GM21360 (cell line): ENCODE measurements at regions not wholly inside any gene's neighbourhood (a gene's known extent, or its start where the extent isn't known, plus 50 kb on each side); places are given as distances from the start of the nearest gene placed in this dataset.

ENCODE experiments used
- ATAC-seq: cut with Tn5 transposase; IDR thresholded peaks from one replicate; pipeline ENCODE4 v1.9.1; 2021; ENCODE audit warnings: mild to moderate bottlenecking, moderate library complexity; ENCODE audit not compliant: unreplicated experiment

GRCh38 chr2:150789376-150789905 is 302.0 kb upstream of the RND3 start:
- no peak for ATAC-seq

- ATAC-seq = no peak
Measured at GRCh38 chr2:150788426-150789140, 301.1 kb upstream of the RND3 start.

GRCh38 chr2:150787353-150788093 is 300.1 kb upstream of the RND3 start:
- ATAC-seq = no peak

- no peak for ATAC-seq
Measured at GRCh38 chr2:150784389-150784788, 296.9 kb upstream of the RND3 start.

- ATAC-seq = no peak
Measured at GRCh38 chr2:150783896-150784295, 296.4 kb upstream of the RND3 start.

GRCh38 chr2:150783015-150783414 is 295.5 kb upstream of the RND3 start:
- ATAC-seq = no peak

- no peak for ATAC-seq
Measured at GRCh38 chr2:150782613-150783012, 295.1 kb upstream of the RND3 start.

GRCh38 chr2:150781142-150781541 is 293.7 kb upstream of the RND3 start:
- no peak for ATAC-seq

- no peak for ATAC-seq
Measured at GRCh38 chr2:150778828-150779227, 291.4 kb upstream of the RND3 start.

- no peak for ATAC-seq
Measured at GRCh38 chr2:150769421-150769820, 282.0 kb upstream of the RND3 start.

GRCh38 chr2:150767991-150768746 is 280.7 kb upstream of the RND3 start:
- ATAC-seq = no peak

- ATAC-seq = no peak
Measured at GRCh38 chr2:150762571-150762970, 275.1 kb upstream of the RND3 start.

GRCh38 chr2:150759531-150759930 is 272.1 kb upstream of the RND3 start:
- no peak for ATAC-seq

- no peak for ATAC-seq
Measured at GRCh38 chr2:150759106-150759505, 271.6 kb upstream of the RND3 start.

- no peak for ATAC-seq
Measured at GRCh38 chr2:150752229-150752628, 264.8 kb upstream of the RND3 start.

GRCh38 chr2:150750720-150751119 is 263.3 kb upstream of the RND3 start:
- no peak for ATAC-seq

- no peak for ATAC-seq
Measured at GRCh38 chr2:150742094-150742493, 254.6 kb upstream of the RND3 start.

- ATAC-seq = no peak
Measured at GRCh38 chr2:150735894-150736498, 248.5 kb upstream of the RND3 start.

GRCh38 chr2:150733051-150733618 is 245.7 kb upstream of the RND3 start:
- ATAC-seq = no peak

GRCh38 chr2:150732491-150732890 is 245.0 kb upstream of the RND3 start:
- no peak for ATAC-seq

- ATAC-seq = no peak
Measured at GRCh38 chr2:150732064-150732463, 244.6 kb upstream of the RND3 start.
